LNCaP clone FGC (cell line): ENCODE measurements at regions not wholly inside any gene's neighbourhood (a gene's known extent, or its start where the extent isn't known, plus 50 kb on each side); places are given as distances from the start of the nearest gene placed in this dataset.
"Not testable (repeated sequence)": the region's sequence is repeated elsewhere in the genome, so short reads cannot be mapped to it uniquely, and the experiment has no call there.

ENCODE experiments used
- DNase-seq: peaks from one replicate; pipeline ENCODE4 v3.0.0-alpha.2; 2011; ENCODE audit warnings: low read depth
- H3K4me3 ChIP-seq: 2 replicates; pipeline ENCODE4 v1.5.1; 2011; ENCODE audit warnings: mild to moderate bottlenecking, low read depth, low read length, control low read depth
- CTCF ChIP-seq: IDR thresholded peaks from 2 replicates; pipeline ENCODE4 v1.5.1; 2012; ENCODE audit warnings: mild to moderate bottlenecking; ENCODE audit not compliant: control insufficient read depth, insufficient read depth; ENCODE audit errors: extremely low read depth

- no peak overlapping the region for H3K4me3 ChIP-seq
- TF ChIP-seq CTCF: no peak
- DNase-seq: no peak
Observed at GRCh38 chrX:768596-768995, 138.0 kb downstream of the SHOX start.

GRCh38 chrX:758917-759316, 128.3 kb downstream of the SHOX start:
- TF ChIP-seq CTCF: no peak
- no peak for DNase-seq
- no peak overlapping the region for H3K4me3 ChIP-seq

GRCh38 chrX:750812-751211, 120.2 kb downstream of the SHOX start:
- no peak overlapping the region for H3K4me3 ChIP-seq
- TF ChIP-seq CTCF: no peak
- no peak for DNase-seq

GRCh38 chrX:750263-750662, 119.7 kb downstream of the SHOX start:
- no peak overlapping the region for H3K4me3 ChIP-seq
- TF ChIP-seq CTCF: no peak
- DNase-seq: no peak

GRCh38 chrX:747176-747575, 116.6 kb downstream of the SHOX start:
- no peak overlapping the region for H3K4me3 ChIP-seq
- TF ChIP-seq CTCF: no peak
- no peak for DNase-seq

GRCh38 chrX:739611-740010, 109.0 kb downstream of the SHOX start:
- no peak overlapping the region for H3K4me3 ChIP-seq
- TF ChIP-seq CTCF: no peak
- no peak for DNase-seq

- not testable (repeated sequence) for DNase-seq, H3K4me3 ChIP-seq
Observed at GRCh38 chrX:737021-737420, 106.4 kb downstream of the SHOX start.

GRCh38 chrX:734362-734761, 103.8 kb downstream of the SHOX start:
- TF ChIP-seq CTCF: no peak

More at GRCh38 chrX:734362-734761, 103.8 kb downstream of the SHOX start:
- no peak for DNase-seq
- no peak overlapping the region for H3K4me3 ChIP-seq
